ENCODE measurements at regions not wholly inside any gene's neighbourhood (a gene's known extent, or its start where the extent isn't known, plus 50 kb on each side); places are given as distances from the start of the nearest gene placed in this dataset.

GRCh38 chr6:90905351-90905750, 318.5 kb upstream of the MAP3K7 start:
- TF ChIP-seq, protein P1, sequence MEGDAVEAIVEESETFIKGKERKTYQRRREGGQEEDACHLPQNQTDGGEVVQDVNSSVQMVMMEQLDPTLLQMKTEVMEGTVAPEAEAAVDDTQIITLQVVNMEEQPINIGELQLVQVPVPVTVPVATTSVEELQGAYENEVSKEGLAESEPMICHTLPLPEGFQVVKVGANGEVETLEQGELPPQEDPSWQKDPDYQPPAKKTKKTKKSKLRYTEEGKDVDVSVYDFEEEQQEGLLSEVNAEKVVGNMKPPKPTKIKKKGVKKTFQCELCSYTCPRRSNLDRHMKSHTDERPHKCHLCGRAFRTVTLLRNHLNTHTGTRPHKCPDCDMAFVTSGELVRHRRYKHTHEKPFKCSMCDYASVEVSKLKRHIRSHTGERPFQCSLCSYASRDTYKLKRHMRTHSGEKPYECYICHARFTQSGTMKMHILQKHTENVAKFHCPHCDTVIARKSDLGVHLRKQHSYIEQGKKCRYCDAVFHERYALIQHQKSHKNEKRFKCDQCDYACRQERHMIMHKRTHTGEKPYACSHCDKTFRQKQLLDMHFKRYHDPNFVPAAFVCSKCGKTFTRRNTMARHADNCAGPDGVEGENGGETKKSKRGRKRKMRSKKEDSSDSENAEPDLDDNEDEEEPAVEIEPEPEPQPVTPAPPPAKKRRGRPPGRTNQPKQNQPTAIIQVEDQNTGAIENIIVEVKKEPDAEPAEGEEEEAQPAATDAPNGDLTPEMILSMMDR (IDR thresholded peaks at IDR 0.05 in 2 of 3, conservative IDR thresholded peaks at IDR 0.05 in 1 of 3; ENCODE audit: control insufficient read depth in 2 of 3, extremely low read depth in 1 of 3, insufficient read depth in 1 of 3, low read depth in 3 of 3, low read length in 3 of 3): no peak
- no peak for TF ChIP-seq ZZZ3 (IDR thresholded peaks at IDR 0.05; ENCODE audit: control insufficient read depth, insufficient read length, low read depth)
- no peak for TF ChIP-seq IKZF1 (conservative IDR thresholded peaks at IDR 0.05)
- no peak for TF ChIP-seq NFIC (IDR thresholded peaks at IDR 0.05; ENCODE audit: low read depth, low read length)
- no peak for TF ChIP-seq YY1 (IDR thresholded peaks at IDR 0.05; ENCODE audit: low read depth, low read length)
- no peak for TF ChIP-seq NR2C2 (IDR thresholded peaks at IDR 0.05; ENCODE audit: borderline replicate concordance, control insufficient read depth, insufficient read length, low read depth)
- TF ChIP-seq JUND (IDR thresholded peaks at IDR 0.05; ENCODE audit: low read depth, low read length): no peak

All from GM12878 (cell line).